ENCODE measurements at regions not wholly inside any gene's neighbourhood (a gene's known extent, or its start where the extent isn't known, plus 50 kb on each side); places are given as distances from the start of the nearest gene placed in this dataset.

DNA sequence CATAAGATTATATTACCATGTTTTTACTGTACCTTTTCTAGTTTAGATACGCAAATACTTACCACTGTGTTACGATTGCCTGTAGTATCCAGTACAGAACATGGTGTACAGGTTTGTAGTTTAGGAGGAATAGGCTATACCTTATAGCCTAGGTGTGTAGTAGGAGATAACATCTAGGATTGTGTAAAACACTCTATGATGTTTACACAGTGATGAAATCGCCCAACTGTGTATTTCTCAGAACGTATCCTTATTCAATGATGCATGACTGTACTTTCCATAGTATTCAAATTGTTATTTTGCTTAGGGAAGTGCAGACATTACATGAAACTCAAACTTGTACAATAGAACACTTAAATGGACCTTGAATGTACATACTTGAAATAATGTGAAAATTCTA lies 188.1 kb upstream of the PDGFD start:
- H3K4me3 ChIP-seq (ENCODE audit: low read length): no peak overlapping the region
- no peak for DNase-seq (ENCODE audit: low read depth)
- TF ChIP-seq, protein P1, sequence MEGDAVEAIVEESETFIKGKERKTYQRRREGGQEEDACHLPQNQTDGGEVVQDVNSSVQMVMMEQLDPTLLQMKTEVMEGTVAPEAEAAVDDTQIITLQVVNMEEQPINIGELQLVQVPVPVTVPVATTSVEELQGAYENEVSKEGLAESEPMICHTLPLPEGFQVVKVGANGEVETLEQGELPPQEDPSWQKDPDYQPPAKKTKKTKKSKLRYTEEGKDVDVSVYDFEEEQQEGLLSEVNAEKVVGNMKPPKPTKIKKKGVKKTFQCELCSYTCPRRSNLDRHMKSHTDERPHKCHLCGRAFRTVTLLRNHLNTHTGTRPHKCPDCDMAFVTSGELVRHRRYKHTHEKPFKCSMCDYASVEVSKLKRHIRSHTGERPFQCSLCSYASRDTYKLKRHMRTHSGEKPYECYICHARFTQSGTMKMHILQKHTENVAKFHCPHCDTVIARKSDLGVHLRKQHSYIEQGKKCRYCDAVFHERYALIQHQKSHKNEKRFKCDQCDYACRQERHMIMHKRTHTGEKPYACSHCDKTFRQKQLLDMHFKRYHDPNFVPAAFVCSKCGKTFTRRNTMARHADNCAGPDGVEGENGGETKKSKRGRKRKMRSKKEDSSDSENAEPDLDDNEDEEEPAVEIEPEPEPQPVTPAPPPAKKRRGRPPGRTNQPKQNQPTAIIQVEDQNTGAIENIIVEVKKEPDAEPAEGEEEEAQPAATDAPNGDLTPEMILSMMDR (conservative IDR thresholded peaks at IDR 0.05; ENCODE audit: low read length): no peak

- DNase-seq (ENCODE audit: low read depth): no peak
- no peak overlapping the region for H3K4me3 ChIP-seq (ENCODE audit: low read length)
- TF ChIP-seq, protein P1 (conservative IDR thresholded peaks at IDR 0.05; ENCODE audit: low read length): peak; percentile 53
These were observed 179.6 kb upstream of the PDGFD start for GRCh38 chr11:104343578-104343977.

DNA sequence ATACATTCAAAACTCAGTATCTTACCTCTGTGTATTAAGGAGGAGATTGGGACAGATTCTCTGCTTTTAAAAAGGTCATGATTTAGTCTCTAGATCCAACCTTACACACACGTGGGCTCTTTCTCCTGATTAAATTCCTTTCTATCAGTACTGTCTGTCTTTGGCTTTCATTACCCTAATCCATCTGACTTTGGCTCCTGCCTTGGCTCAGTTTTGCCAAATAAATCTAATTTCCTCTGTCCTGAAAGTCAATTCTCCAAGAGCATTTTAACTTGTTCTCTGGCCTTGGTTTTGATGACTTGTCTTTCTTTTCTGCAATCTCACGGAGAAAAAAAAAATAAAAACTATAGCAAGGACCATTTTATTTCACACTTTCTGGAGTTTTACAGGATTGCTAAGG lies 176.6 kb upstream of the PDGFD start:
- no peak for DNase-seq (ENCODE audit: low read depth)
- TF ChIP-seq, protein P1 (conservative IDR thresholded peaks at IDR 0.05; ENCODE audit: low read length): no peak

GRCh38 chr11:104339380-104339831 lies 175.5 kb upstream of the PDGFD start:
- DNase-seq (ENCODE audit: low read depth): no peak
- TF ChIP-seq, protein P1 (conservative IDR thresholded peaks at IDR 0.05; ENCODE audit: low read length): no peak
- no peak overlapping the region for H3K4me3 ChIP-seq (ENCODE audit: low read length)

More for the DNA sequence above, 176.6 kb upstream of the PDGFD start:
- H3K4me3 ChIP-seq (ENCODE audit: low read length): no peak overlapping the region

GRCh38 chr11:104338186-104338585 lies 174.2 kb upstream of the PDGFD start:
- DNase-seq (ENCODE audit: low read depth): peak; percentile 28
- TF ChIP-seq, protein P1 (conservative IDR thresholded peaks at IDR 0.05; ENCODE audit: low read length): no peak
- no peak overlapping the region for H3K4me3 ChIP-seq (ENCODE audit: low read length)

DNA sequence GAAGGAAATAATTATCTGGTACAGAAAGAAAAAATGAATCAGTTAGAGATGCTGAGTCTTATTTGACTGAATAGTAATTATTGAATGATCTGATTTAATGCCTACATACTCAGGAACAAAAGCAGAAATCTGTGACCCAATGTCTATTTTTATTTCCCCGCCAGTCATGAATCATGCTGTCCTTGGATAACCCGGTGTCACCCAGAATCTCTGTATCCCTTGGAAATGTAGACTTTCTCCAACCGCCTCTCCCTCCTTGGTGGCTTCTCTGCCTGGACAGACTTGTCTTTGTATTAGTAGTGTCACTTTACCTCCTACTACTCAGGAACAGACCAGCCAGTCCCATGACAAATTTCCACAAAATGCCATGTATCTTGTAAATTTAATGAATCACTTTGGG lies 173.3 kb upstream of the PDGFD start:
- H3K4me3 ChIP-seq (ENCODE audit: low read length): no peak overlapping the region
- TF ChIP-seq, protein P1 (conservative IDR thresholded peaks at IDR 0.05; ENCODE audit: low read length): no peak
- no peak for DNase-seq (ENCODE audit: low read depth)

DNA sequence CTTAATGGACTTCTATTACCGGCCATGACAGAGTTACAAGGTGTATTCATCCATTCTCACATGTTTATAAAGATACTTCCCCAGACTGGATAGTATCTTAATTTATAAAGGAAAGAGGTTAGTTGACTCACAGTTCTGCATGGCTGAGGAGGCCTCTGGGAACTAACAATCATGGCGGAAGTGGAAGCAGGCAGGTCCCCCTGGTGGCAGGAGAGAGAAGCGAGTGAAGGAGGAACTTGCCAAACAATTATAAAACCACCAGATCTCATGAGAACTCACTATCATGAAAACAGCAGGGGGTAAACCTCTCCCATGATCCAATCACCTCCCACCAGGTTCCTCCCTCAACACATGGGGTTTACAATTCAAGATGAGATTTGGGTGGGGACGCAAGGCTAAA lies 170.0 kb upstream of the PDGFD start:
- no peak for DNase-seq (ENCODE audit: low read depth)
- TF ChIP-seq, protein P1 (conservative IDR thresholded peaks at IDR 0.05; ENCODE audit: low read length): peak; percentile 13; the same call in 1 of the 2 replicates
- H3K4me3 ChIP-seq (ENCODE audit: low read length): no peak overlapping the region

Measured in AG10803 (cell line).